PC-9 (cell line): ENCODE measurements at regions not wholly inside any gene's neighbourhood (a gene's known extent, or its start where the extent isn't known, plus 50 kb on each side); places are given as distances from the start of the nearest gene placed in this dataset.

Experiments
- BruUV-seq: library from RNA; stranded (reverse); fragments of 400-500 nt; replicated peaks from 2 replicates; lab custom pipeline; 2021; lab: Mats Ljungman, UMichigan
- CTCF ChIA-PET: fragments of 300-600 bp; sonication (Branson Sonifier 250); formaldehyde crosslinking; loops from one replicate; lab custom pipeline; 2022; ENCODE audit warnings: antibody characterized with exemption; lab: Charles Lee
- POLR2A ChIA-PET: fragments of 300-600 bp; sonication (Branson Sonifier 250); formaldehyde crosslinking; loops from one replicate; lab custom pipeline; 2022; ENCODE audit warnings: antibody characterized with exemption; ENCODE audit not compliant: unreplicated experiment; lab: Charles Lee
- DNase-seq, 2 experiments: peaks; one replicate each; pipeline versions ENCODE4 v3.0.0 to v3.0.0-alpha.2; 2015 to 2022; ENCODE audit warnings: mixed read lengths in 1 of 2
- H2AFZ ChIP-seq: fragments of 200-600 bp; sonication (generic); 2 replicates; pipeline ENCODE4 v1.8.1; 2017; ENCODE audit warnings: antibody characterized with exemption
- H3F3A ChIP-seq: fragments of 200-600 bp; sonication (generic); 2 replicates; pipeline ENCODE4 v1.8.1; 2017; ENCODE audit warnings: antibody characterized with exemption, mild to moderate bottlenecking, low read depth; ENCODE audit not compliant: insufficient read depth
- H3K27ac ChIP-seq: fragments of 200-600 bp; sonication (generic); 2 replicates; pipeline ENCODE4 v1.6.1; 2016; ENCODE audit warnings: mixed run types
- H3K27me3 ChIP-seq: fragments of 200-600 bp; sonication (generic); 2 replicates; pipeline ENCODE4 v1.6.1; 2016; ENCODE audit warnings: low read depth, mixed run types; ENCODE audit not compliant: insufficient read depth
- H3K36me3 ChIP-seq: fragments of 200-600 bp; sonication (generic); 2 replicates; pipeline ENCODE4 v1.6.1; 2016; ENCODE audit warnings: low read depth, mixed run types
- H3K4me1 ChIP-seq: fragments of 200-600 bp; sonication (generic); replicated peaks from 2 replicates; pipeline ENCODE4 v1.6.1; 2016; ENCODE audit warnings: mixed run types; ENCODE audit not compliant: insufficient read depth
- H3K4me2 ChIP-seq: fragments of 200-600 bp; sonication (generic); 2 replicates; pipeline ENCODE4 v1.6.1; 2017; ENCODE audit warnings: mixed run types
- H3K4me3 ChIP-seq: fragments of 200-600 bp; sonication (generic); 2 replicates; pipeline ENCODE4 v1.6.1; 2016; ENCODE audit warnings: mixed run types
- H3K79me2 ChIP-seq: fragments of 200-600 bp; sonication (generic); 2 replicates; pipeline ENCODE4 v1.6.1; 2017; ENCODE audit warnings: low read depth, mixed run types
- H3K9me2 ChIP-seq: fragments of 200-600 bp; sonication (generic); 2 replicates; pipeline ENCODE4 v1.8.1; 2017; ENCODE audit warnings: mild to moderate bottlenecking; ENCODE audit not compliant: insufficient read depth
- H3K9me3 ChIP-seq: fragments of 200-600 bp; sonication (generic); 2 replicates; pipeline ENCODE4 v1.8.1; 2016; ENCODE audit warnings: low read depth; ENCODE audit not compliant: insufficient read depth
- H4K20me1 ChIP-seq: fragments of 200-600 bp; sonication (generic); 2 replicates; pipeline ENCODE4 v1.8.1; 2017; ENCODE audit not compliant: insufficient read depth
- CTCF ChIP-seq: fragments of 200-600 bp; sonication (generic); conservative IDR thresholded peaks from 2 replicates; pipeline ENCODE4 v1.6.1; 2017; ENCODE audit warnings: mixed run types, antibody characterized with exemption, mild to moderate bottlenecking, moderate library complexity
- EZH2 ChIP-seq: fragments of 200-600 bp; sonication (generic); IDR thresholded peaks from 2 replicates; pipeline ENCODE4 v1.8.0; 2017; ENCODE audit warnings: antibody characterized with exemption, low read depth
- intact Hi-C: fragments of 100-400 bp; cut with micrococcal nuclease; formaldehyde crosslinking; loops from one replicate; pipeline ENCODE4 v1.10.0; 2022; ENCODE audit not compliant: unreplicated experiment

GRCh38 chr1:80994934-80995333 is 805.8 kb upstream of the ADGRL2 start:
- ChIA-PET CTCF (no interaction called here), POLR2A (no interaction called here)
- no peaks in the 10 kb centered on the region for H3F3A ChIP-seq
- no peak overlapping the region for H2AFZ ChIP-seq
- no peak overlapping the region for H3K4me3 ChIP-seq
- no peaks in the 10 kb centered on the region for H3K36me3 ChIP-seq
- no peak for DNase-seq
- no peaks in the 10 kb centered on the region for H3K9me2 ChIP-seq
- H3K79me2 ChIP-seq: no peaks in the 10 kb centered on the region
- no TSS peak for BruUV-seq
- H3K4me2 ChIP-seq: no peak overlapping the region
- no peaks in the 10 kb centered on the region for H4K20me1 ChIP-seq
- TF ChIP-seq CTCF (no peak), EZH2 (no peak)
- no peak overlapping the region for H3K27ac ChIP-seq
- no peaks in the 10 kb centered on the region for H3K27me3 ChIP-seq
- no peaks in the 10 kb centered on the region for H3K4me1 ChIP-seq
- intact Hi-C loops: no loop called here
- H3K9me3 ChIP-seq: no peaks in the 10 kb centered on the region

- CTCF ChIA-PET: no interaction called here
- POLR2A ChIA-PET: no interaction called here
Observed at GRCh38 chr1:80994038-80994437, 806.7 kb upstream of the ADGRL2 start.

GRCh38 chr1:80993154-80993980 is 807.4 kb upstream of the ADGRL2 start:
- CTCF ChIA-PET: no interaction called here
- Histone ChIP-seq H4K20me1 (no peaks in the 10 kb centered on the region), H3K79me2 (no peaks in the 10 kb centered on the region), H3F3A (no peaks in the 10 kb centered on the region), H3K36me3 (no peaks in the 10 kb centered on the region), H2AFZ (no peak overlapping the region), H3K4me3 (no peak overlapping the region), H3K9me3 (no peaks in the 10 kb centered on the region), H3K27ac (no peak overlapping the region), H3K4me2 (no peak overlapping the region), H3K4me1 (no peaks in the 10 kb centered on the region), H3K27me3 (no peaks in the 10 kb centered on the region), H3K9me2 (no peaks in the 10 kb centered on the region)
- POLR2A ChIA-PET: no interaction called here
- no peak for TF ChIP-seq CTCF
- no peak for TF ChIP-seq EZH2
- no TSS peak for BruUV-seq
- intact Hi-C loops: no loop called here
- no peak for DNase-seq

More at GRCh38 chr1:80994038-80994437, 806.7 kb upstream of the ADGRL2 start:
- Histone ChIP-seq H3K9me2 (no peaks in the 10 kb centered on the region), H3K27ac (no peak overlapping the region), H3K4me3 (no peak overlapping the region), H3F3A (no peaks in the 10 kb centered on the region), H3K27me3 (no peaks in the 10 kb centered on the region), H3K36me3 (no peaks in the 10 kb centered on the region), H2AFZ (no peak overlapping the region), H3K9me3 (no peaks in the 10 kb centered on the region), H3K4me2 (no peak overlapping the region), H4K20me1 (no peaks in the 10 kb centered on the region), H3K79me2 (no peaks in the 10 kb centered on the region), H3K4me1 (no peaks in the 10 kb centered on the region)
- TF ChIP-seq CTCF (no peak), EZH2 (no peak)
- intact Hi-C loops: no loop called here
- DNase-seq: no peak
- BruUV-seq: no TSS peak
